ENCODE measurements at regions not wholly inside any gene's neighbourhood (a gene's known extent, or its start where the extent isn't known, plus 50 kb on each side); places are given as distances from the start of the nearest gene placed in this dataset.

DNA sequence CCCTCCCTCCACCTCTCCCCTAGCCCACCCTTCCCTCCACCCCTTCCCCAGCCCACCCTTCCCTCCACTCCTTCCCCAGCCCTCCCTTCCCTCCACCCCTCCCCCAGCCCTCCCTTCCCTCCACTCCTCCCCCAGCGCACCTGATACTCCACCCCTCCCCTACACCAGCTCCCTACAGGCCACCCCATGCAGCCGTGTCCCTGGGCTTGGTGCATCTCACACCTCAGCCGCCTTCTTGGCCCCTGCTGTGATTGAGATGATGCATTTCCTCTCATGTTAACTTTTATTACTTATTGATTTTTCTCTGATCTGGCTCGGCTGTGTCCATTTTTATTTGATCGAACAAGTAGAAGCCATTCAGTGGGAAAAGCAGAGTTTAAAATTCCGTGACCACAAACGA lies 243.8 kb downstream of the MATN1 start:
- no peak for DNase-seq (ENCODE audit: low read depth)

GRCh38 chr1:30478799-30479563 lies 244.4 kb downstream of the MATN1 start:
- DNase-seq (ENCODE audit: low read depth), result no peak

- DNase-seq (ENCODE audit: low read depth), result no peak
Measured at GRCh38 chr1:30478283-30478682, 245.1 kb downstream of the MATN1 start.

DNA sequence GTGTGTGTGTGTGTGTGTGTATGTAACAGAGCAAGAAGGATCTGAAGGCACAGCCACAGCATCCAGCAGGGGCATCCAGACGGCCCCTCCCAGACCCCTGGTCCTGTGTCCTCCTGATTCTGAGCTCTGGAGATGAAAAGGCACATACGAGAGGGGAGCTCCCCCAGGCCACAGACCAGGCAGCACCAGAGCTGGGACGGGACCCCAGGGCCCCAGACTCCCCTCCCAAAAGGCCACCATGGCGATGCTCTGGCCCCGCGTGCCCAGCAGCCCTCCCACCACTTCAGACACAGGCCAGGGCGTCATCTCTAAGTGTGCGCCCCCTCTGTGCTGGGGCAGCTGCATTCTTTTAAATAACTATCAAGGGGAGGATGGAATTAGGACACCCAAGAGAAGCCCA lies 245.8 kb downstream of the MATN1 start:
- no peak for DNase-seq (ENCODE audit: low read depth)

- DNase-seq (ENCODE audit: low read depth), result no peak
Measured at GRCh38 chr1:30476911-30477459, 246.4 kb downstream of the MATN1 start.

DNA sequence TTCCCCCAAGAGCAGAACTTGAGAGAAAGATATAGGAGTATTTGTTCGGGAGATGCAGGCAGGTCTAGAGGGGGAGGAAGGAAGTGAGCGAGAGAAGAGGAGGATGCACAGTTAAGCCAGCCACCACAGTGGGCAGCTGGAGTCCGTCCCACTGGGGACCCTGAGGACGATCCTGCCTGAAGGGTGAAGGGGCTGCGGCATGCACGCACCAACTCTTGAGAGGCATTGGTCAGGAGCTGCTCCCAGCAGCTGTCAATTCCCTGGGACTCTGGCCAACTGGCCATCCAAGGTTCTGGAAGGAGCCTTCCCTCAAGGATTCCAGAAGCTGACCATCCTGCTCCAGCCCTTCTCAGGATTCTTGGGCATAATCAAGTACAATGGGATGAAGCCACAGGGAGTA lies 246.9 kb downstream of the MATN1 start:
- no peak for DNase-seq (ENCODE audit: low read depth)

GRCh38 chr1:30475966-30476365 lies 247.4 kb downstream of the MATN1 start:
- DNase-seq (ENCODE audit: low read depth), result no peak

GRCh38 chr1:30475201-30475600 lies 248.2 kb downstream of the MATN1 start:
- no peak for DNase-seq (ENCODE audit: low read depth)

GRCh38 chr1:30474818-30475200 lies 248.6 kb downstream of the MATN1 start:
- no peak for DNase-seq (ENCODE audit: low read depth)

DNA sequence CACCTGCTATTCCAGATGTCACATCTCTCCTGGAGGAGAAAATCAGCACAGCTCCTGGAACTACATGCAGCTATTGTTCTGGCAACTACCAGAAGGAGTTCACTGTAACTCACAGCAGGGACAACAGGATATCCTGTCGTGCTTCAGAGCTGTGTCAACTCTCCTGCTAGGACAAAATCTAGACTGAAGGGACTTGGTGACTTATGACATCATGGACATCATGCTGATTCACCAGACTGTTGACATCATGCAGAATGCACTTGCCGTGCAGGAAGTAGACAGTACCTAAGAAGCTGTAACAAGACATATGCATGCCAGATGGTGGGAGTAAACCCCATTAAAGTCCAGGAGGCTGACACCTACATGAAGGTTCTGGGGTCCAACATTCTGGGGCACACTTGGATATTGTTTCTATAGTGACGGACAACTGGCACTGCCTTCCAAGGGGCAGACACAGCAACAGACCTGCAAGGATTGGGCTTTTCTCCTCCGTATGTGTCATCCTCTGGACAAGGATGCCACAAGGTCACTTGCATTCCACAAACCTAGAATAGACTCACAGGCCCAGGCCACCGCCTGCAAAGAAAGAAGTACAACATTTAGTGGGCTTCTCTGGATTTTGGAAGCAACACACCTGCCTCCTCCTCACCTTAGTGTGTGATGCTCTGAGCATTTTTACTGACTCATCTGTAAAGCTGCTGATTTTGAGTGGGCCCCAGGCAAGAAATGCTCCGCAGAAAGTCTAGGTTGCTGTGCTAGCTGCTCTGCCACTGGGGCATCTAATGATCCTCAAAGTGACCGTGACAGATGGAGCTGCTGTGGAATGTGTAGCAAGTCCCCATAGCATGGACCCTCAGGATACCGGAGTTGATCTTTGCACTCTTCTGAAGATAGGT lies 249.2 kb downstream of the MATN1 start:
- DNase-seq (ENCODE audit: low read depth), result no peak

DNA sequence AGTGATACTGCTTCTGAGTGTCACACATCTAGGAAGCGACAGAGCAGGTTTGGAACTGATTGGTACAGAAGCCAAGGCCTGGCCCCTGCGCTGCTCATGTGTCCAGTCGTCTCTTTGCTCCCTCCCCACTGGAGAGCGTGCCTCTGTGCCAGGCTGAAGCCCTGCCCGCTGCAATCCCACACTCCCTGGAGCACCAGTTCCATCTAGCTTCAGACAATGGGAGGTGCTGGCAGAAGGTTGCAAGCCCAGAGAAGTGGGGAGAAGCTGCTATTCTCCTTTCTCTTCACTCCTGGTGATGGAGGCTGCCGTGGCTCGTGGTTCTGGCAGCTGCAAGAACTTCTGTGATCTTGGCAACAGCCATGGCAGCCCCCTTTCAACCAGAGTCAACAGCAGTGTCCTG lies 250.9 kb downstream of the MATN1 start:
- DNase-seq (ENCODE audit: low read depth), result no peak

GRCh38 chr1:30472009-30472408 lies 251.4 kb downstream of the MATN1 start:
- DNase-seq (ENCODE audit: low read depth), result no peak

DNA sequence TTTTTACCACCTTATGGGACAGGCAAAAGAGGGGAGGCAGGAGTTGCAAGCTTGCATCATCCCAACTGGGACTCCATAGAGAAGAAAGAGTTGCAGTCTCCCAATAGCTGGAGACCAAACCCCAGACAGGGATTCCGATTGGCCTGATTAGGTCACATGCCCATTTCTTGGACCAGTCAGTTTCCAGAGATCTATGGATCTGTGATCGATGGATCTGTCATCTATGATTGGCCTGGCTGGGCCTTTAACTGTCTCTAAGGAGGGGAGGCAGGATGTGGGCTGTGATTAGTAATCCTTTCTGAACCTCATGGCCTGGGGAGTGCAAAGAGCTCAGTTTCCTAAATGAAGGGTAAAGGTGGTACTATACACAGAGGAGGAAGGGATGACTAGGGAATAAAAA lies 252.1 kb downstream of the MATN1 start:
- no peak for DNase-seq (ENCODE audit: low read depth)

DNA sequence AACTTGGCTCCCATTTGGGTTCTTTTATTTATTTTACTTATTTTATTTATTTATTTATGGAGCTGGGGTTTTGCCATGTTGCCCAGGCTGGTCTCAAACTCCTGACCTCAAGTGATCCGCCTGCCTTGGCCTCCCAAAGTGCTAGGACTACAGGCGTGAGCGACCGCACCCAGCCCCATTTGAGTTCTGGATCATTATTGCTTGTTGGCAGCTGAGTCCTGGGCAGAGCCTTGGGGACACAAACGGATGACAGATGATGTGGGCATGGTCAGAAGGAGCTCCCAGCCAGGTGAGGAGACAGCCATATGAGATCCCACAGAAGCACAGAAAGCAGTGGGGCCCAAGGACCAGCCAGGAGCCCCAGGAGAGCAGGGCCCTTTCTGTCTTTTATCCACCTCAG lies 254.0 kb downstream of the MATN1 start:
- no peak for DNase-seq (ENCODE audit: low read depth)

DNA sequence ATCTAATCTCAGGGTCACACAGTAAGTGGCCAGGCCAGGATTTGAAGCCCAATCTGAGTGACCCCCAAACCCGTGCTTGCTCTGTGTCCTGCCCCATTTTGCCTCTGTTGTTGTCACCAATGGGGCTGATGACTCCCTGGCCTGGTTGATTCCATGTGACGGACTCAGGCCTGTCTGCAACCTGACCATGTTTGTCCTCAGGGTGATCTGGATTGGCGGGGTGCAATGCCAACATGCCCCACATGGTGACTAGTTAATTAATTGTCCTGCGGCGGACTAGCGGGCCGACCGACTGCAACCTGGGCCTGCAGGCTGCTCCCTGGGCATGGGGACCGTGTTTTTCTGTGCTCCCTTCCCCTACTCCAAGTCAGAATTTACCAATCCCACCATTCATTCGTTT lies 256.3 kb downstream of the MATN1 start:
- no peak for DNase-seq (ENCODE audit: low read depth)

DNA sequence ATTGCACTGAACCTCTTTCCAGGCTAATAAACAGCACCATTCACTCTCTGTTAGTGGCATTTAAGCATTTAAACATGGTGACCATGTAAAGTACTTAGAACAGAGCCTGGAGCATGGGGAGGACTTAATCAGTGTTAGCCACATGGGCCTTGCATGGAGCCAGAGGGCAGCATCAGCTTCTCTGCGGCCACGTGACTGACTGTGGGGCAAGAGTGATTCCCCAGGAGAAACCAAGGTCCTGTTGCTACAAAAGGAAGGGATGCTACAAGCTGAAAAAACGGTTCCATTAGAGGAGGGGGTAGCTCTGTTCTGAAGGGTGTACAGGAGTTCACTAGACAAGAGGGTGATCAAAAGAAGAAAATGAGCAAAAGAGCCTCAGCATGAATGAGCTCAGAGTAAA lies 256.8 kb downstream of the MATN1 start:
- no peak for DNase-seq (ENCODE audit: low read depth)

DNA sequence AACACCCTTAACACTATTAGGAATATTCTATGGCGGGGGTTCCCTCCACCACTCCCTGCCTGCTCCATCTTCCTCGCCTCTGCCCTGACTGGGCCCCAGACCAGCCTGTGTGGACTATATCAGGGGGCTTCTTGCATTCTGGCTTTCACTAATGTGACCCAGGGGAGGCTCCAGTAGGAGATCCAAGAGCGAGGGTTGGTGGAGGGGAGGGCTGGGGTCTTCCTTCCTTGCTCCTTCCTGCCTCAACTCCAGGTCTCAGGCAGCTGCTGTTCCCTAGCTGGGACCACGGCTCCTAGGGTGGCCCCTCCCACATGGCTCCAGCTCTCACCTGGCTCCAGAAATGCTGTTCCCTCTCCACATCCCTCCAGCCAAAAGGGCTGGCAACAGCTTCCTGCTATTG lies 257.4 kb downstream of the MATN1 start:
- DNase-seq (ENCODE audit: low read depth), result no peak

DNA sequence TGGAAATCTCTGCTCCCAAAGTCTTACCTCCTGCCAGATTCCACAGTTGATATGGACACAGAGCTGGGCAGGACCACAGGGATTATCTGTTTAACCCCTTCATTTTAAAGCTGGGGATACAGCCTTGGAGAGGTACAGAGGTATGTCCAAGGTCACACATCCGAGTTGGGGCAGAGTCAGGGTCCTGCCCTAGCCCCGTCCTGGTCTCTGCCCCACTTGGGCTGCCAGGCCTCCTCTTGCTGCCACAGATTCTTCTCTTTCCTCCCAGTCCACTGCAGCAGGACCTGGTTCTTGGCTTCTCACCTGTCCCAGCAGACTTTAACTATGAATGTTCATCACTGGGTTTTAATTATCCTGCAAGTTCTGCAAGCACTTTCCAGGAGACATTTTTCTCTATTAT lies 258.3 kb downstream of the MATN1 start:
- no peak for DNase-seq (ENCODE audit: low read depth)

GRCh38 chr1:30464187-30464617 lies 259.2 kb downstream of the MATN1 start:
- no peak for DNase-seq (ENCODE audit: low read depth)

DNA sequence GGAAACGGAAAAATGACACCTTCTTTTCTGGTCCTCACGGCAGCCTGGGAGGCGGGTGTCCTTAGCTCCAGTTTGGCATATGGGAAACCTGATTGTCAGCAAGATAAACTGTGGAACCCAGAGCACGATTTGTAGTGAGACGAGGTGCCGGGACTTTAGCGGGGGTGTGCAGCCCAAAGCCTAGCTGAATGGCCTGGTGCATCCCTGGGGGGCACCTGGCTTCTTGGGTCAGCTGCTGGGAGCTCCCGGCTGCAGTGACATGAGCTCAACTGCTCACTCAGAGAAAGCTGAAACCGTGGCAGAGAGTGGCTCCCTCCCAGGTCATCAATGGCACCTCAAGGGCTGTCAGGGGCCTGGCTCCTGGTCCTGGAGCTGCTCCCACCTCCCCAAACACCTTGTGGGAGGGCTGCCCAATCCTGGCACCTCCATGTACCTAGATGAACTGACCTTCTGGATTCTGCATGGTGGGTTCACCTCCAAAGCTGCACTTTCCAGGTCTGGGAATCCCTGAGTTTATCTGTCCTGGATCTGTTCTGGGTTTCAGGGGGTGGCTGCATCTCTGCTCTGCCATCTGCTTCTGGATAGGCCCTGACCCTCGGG lies 260.5 kb downstream of the MATN1 start:
- no peak for DNase-seq (ENCODE audit: low read depth)

DNA sequence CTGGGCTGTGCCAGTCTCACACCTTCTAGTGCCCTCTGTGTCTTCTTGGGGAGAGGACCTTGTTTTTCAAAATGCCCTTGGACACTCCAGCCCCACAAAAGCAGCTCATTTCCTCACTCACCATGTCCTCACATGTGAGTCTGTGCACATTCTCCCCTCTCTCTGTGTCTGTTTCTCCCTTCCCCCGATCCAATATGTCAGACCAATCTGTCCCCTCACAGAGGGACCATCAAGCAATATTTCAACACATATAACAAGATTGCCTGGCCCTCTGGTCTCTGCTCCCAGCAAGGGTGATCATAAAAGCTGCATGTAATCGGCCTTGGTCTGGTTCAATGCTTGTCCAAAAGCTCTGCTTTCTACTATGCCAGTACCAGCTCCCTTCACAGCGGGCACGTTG lies 261.2 kb downstream of the MATN1 start:
- no peak for DNase-seq (ENCODE audit: low read depth)

- no peak for DNase-seq (ENCODE audit: low read depth)
Measured at GRCh38 chr1:30461640-30462039, 261.7 kb downstream of the MATN1 start.

- DNase-seq (ENCODE audit: low read depth), result no peak
Measured at GRCh38 chr1:30460661-30461060, 262.7 kb downstream of the MATN1 start.
